HG02642 (cell line): ENCODE measurements at regions not wholly inside any gene's neighbourhood (a gene's known extent, or its start where the extent isn't known, plus 50 kb on each side); places are given as distances from the start of the nearest gene placed in this dataset.

ENCODE experiments used
- ATAC-seq: cut with Tn5 transposase; IDR thresholded peaks from one replicate; pipeline ENCODE4 v1.9.1; 2021; ENCODE audit warnings: mild to moderate bottlenecking; ENCODE audit not compliant: unreplicated experiment, poor library complexity

DNA sequence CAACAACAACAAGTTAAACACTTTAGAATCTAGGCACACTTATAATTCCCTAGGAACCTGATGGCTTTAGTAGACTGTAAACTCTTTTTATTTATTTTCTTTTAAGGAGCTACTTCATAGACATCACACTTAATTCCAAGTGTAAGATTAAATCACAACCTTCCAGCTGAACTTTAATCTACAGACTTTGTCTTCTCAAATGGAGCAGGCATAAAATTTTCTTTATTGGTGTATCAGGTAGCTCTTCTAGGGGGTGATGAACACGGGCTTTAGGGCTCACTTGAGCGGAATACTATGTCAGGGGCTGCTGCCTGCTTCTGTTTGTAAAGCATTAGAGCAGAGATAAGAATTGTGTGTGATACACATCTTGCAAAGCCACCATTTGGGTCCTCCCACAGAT lies 525.8 kb upstream of the FAT3 start:
- ATAC-seq, result no peak

DNA sequence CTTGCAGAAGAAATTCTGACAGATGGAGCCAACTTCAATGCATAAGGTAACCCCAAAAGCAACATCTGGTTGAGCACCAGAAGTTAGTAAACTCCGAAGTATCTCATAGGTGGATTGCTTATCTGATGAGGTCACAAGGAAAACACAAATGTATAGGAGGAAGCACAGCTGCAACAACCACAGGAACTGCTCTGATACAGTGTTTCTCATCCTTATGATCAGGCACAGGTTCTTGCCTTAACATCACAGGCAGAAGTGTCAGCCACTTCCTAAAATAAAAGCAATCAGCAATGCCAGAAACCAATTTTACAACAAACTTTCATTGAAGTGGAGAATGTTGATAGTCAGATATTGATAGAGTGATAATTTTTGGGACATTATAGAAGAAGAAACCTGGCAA lies 530.3 kb upstream of the FAT3 start:
- ATAC-seq, result no peak

DNA sequence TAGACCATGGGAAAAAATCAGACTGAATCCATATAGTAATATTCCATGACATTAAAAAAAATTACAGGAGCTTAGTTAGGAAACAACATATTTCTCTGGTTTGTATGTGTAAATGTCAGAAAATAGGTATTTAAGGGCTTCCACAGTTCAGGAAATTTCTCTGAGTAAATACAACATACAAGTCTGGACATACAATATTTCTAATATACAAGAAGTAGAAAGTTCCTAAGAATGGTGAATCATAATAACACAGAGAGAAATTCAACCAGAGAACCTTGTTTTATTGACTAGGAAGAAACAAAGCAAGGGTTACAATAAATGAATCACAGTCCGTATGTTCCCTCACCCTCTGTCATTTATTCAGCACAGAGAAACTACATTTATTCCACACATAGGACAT lies 532.7 kb upstream of the FAT3 start:
- no peak for ATAC-seq

DNA sequence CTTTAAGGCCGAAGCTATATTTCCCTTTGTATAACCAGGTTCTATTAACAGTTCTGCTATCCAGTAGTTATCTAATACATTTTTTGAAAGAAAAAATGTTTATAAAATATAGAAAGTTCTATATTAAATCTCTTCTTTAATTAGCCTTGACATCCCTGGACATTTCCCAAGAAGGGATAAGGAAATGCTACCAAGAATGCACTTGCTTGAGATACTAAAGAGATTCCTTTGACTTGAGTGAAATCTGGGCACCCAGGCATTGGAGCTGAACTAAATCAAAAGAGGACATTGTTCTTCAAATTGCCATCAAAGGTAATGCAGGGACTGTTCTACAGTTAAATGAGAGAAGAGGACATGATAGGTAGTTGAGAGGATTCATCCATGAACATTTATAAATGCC lies 535.9 kb upstream of the FAT3 start:
- no peak for ATAC-seq

DNA sequence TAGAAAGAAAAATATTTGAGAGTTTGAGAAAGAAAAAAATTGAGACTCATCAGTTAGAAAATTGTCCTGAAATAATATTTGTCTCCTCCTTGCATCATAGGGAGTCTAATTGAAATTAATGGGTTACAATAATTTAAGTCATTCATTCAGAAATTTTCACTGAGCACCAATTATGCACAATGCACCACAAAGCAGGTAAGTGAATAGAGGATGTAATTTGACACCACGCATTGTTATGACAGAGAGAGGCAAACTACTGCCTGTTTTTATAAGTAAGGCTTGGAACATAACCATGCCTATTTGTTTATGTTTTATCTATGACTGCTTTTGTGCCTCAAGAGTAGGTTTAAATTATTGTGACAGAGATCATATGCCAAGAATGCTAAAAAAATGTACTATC lies 537.9 kb upstream of the FAT3 start:
- ATAC-seq, result no peak

DNA sequence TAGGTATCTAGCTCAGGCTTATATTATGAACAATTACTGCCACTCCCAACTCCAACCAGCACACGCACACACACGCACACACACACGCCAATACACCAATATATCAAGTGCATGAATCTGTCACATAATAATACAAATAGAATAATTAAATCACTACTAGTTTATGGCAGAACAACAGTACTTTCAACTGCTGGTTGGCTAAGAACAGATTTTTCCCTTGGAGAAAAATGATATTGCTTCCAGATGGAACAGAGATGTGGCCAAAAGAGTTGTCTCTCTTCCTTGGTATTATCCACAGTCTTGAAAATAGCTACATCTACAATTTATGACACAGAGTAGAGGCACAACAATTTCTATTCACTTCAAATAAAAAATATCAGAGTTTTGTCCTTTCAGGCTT lies 538.3 kb upstream of the FAT3 start:
- ATAC-seq, result no peak

DNA sequence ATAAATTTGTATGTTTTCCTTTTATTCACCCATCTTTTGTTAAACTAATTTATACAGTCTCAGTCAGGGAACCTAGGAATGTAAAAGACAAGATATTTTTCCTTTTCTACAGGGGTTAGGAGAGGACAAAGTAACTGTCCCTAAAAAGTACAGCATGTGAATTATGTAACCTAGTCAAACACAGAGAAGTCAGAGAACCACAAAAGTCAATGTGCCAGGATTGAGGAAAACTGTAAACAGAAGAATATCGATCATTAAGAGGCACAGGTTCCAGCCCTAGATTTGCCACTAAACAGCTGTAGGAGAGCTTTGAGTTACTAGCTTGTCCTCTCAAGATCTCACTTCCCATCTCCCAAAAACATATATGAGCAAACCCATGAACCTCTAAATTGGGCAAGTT lies 550.9 kb upstream of the FAT3 start:
- ATAC-seq, result no peak

DNA sequence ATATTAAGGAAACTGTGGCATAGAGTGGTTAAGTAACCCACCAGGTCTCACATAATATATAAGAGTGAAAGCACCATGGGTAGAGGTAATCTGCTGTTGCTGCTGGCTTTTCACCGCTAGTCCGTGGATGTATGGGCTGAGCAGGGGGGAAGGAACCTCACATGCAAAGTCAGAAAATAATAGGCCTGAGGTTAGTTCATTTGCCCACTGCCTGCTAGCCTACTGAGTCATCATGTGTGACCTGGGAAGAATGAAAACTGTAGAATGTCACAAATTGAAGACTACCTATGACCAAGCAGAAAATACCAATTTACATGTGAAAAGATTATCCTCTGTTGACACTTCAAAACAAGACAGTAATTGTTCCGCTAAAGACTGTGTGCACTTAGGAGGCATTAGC lies 560.1 kb upstream of the FAT3 start:
- no peak for ATAC-seq

DNA sequence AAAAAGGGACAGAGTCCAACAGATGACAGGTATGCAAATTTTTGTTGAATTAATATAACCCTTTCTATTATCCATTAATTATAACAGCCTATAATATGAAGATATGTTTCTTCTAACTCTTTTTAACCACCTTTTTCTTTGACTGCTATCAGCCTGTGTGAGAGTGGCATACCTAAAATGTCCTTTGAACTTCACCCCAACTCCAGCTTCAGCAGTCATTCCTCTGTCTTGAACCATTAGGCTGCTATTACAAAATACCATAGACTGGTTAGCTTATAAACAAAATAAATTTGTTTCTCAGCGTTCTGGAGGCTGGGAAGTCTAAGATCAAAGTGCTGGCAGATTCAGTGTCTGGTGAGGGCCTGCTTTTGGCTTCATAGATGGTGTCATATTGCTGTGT lies 564.6 kb upstream of the FAT3 start:
- no peak for ATAC-seq

DNA sequence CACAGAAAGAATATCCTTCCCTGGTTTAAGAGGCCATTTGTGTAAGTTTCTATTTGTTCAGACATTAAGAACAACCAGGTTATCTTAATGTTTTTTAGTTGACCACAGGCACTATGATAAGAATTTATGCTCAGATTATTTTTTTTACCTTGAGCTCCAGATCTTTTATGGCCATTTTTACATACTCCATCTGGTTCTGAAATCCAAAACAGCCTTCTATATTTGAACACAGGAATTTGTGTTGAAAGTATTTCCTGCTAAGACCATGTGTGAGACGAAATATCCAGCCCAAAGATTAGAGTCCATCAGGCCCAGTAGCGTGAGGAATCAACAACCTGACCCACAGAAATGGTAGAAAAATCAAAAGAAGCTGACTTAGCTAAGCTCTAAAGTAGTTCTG lies 569.9 kb upstream of the FAT3 start:
- no peak for ATAC-seq

DNA sequence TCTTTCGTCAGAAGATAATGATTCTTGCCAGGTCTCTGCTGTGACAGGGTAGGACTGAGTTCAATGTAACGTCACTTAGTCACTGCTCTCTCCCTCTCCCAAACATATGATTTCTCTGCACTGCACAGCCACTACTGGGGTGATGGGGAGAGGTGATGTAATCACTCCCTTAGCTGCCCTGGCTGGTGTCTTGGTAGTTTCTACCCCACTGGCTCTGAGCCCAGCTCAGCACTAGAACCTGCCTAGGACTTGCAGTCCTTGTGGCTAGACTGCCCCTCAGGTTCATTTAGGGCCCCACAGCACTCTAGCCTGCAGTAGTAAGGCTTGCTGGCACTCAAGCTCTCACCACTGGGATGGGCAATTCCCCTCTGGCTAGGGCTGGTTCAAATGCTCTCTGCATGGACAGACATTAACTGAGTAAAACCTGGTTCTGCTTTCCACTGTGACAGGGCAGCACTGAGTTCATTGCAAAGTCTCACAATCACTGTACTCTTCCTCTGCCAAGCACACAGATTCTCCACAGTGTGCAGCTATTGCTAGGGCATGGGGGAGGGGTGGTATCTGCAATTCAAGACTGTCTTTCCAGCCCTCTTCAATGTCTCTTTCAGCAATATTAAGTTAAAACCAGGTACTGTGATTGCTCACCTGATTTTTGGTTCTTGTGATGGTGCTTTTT lies 571.4 kb upstream of the FAT3 start:
- no peak for ATAC-seq

DNA sequence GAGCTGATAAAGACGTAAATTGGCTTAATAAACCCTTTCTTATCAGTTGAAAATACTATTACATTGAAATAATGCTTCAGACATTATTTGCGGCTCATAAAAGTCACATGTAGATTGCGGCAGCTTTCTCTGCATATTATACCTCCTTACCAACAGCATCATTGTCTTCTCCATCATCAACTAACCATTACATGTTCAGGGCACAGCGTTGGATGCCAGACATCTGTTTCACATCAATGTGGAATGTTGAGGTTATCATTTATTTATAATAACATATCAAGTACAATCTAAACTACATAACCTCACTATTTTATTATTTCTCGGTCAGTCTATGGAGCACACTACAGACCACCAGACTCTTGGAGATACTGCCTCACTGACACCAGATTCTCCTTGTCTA lies 573.8 kb upstream of the FAT3 start:
- ATAC-seq, result no peak

DNA sequence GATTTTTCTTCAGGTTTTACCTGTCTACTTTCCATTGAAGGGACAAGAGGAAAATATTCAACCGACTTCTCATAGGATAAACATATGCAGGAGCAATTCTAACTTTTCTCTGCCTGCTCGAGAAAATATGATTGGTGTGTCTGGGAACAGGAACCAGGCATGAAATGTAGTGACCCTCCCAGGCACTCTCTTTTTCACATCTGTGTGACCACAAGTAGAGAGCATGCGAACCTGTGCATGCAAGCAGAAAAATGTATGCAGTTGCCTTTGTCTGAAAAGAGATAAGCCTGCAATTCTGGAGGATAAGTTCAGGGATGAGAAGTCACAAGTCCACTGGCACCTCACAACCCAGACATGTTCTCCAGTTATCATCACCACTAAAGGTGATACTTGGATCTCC lies 583.5 kb upstream of the FAT3 start:
- ATAC-seq, result no peak

DNA sequence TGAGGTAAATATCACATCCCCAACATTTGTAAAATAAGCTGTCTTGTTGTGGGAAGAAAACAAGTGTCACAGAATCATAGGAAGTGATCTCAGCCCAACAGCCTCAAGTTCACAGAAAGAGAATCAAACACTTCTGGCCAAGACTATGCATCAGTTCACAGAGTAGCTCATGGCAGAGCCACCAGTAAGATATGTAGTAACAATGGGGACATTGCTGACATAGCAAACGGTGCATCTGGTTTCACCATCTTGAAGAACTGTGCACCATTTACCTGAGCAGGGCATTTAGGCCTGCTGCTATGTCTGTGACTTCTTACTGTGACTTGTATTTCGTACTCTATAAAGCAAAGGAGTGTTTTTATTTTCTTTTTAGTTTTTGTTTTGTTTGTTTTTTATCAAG lies 585.3 kb upstream of the FAT3 start:
- ATAC-seq, result no peak

DNA sequence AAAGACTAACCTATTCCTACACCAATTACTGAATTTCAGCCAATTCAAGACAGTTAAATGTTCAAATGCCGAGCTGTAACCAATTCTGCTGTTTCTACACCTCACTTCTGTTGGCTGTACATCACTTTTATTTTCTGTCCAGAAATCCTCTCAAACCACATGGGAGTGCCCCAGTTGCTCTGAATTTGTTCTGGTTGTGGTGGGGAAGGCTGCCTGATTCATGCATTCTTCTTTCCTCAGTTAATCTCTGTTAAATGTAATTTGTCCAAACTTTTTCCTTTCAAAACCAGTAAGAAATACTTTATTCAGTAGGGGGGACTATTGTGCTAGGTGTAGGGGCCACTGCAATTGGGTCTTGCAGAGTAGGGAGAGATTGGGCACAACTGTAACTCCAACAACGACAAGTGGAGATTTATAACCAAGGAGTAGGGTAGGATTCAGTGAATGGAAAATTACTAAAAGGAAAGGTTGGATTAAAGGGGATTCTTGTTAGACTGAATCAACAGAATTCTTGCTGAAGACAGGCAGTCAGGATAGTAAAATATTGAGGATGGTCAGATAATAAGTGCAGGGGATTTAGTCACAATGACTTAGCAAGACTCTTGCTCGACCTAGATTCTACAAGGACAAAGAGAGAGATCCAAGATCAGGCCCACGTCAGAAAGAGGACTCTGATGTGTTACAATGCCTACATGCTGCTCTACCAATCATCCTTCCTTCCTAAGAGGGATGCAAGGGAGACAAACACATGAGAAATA lies 593.5 kb upstream of the FAT3 start:
- no peak for ATAC-seq

DNA sequence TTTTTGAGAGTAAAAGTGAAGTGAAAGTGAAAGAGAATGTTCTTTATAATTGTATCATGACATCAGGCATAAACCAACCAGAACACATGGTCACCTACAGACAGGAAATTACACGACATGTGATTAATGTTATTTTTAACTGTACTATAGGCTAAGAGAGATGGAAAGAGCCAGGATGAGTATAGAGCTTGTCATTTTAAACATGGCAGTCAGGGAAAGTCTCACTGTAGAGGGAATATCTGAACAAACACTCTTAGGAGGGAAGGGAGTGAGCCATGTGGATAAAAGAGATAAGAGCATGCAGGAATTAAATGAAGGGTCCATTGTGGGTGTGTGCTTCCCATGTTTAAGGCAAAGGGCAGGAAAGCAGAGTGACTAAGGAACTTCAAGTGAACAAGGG lies 599.1 kb upstream of the FAT3 start:
- ATAC-seq, result no peak

DNA sequence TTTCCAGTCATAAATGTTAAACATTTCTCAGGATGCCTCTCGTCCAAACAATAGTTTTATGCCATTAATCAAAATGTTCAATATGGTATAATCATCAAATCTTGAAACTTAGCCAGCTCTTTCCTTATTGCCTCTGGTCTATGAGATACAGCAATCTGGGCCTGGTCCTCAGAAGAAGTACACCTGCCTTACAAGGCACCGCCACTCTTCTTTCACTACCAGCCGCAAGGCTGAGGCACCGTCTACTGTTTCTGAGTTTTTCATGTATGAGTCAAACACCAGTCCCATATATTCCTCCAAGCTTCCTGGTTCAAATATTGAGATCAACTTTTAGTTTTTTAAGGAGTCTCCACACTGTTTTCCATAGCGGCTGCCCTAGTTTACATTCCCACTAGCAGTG lies 600.6 kb upstream of the FAT3 start:
- ATAC-seq, result no peak

DNA sequence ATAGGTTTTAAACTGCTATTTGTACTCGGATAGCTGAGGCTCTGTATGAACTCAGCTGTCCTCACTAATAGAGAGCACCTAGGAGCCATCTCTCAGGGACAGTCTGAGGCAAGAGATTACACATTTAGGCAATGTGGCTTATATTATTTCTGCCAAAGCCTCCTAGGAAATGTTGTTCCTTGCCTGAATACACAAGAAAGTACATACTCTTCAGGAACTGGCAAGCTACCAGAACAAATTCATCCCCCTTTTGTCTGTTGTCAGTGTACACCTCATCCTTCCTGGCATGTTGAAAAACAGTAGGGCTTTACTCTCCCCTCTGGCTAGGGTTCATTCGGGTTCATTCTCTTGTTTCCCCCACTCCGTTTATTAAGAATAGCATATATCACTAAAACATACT lies 615.9 kb upstream of the FAT3 start:
- no peak for ATAC-seq

DNA sequence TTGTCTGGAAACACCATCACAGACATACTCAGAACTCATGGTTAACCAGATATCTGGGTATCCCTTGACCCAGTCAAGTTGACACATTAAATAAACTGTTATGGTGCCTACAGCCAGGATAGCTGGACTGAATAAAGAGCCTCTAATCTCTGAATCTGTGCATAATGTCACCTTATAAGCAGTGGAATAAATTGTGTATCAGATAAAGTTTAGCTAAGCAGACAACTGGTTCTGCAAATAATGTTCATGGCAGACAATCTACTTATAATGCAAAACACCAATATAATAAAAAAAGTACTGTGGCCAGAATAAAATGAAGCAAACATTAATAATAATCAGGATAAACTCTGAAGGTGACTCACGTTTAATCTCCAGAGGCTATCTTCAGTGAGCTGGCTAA lies 628.5 kb upstream of the FAT3 start:
- ATAC-seq, result no peak

DNA sequence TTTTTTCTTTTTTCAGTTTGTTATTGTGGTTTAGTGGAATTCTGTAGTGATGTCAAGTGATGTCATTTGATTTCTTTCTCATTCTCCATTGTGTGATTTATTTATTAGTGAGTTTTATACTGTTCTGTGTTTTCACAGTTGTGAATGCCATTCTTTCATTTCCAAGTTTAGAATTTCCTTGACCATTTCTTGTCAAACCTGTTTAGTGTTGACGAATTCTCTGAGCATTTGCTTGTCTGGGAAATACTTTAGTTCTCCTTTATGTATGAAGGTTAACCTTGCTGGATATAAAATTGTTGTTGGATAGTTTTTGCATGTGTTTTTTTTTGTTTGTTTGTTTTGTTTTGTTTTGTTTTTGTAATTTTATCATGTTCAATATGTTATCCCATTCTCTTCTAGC lies 633.6 kb upstream of the FAT3 start:
- no peak for ATAC-seq

DNA sequence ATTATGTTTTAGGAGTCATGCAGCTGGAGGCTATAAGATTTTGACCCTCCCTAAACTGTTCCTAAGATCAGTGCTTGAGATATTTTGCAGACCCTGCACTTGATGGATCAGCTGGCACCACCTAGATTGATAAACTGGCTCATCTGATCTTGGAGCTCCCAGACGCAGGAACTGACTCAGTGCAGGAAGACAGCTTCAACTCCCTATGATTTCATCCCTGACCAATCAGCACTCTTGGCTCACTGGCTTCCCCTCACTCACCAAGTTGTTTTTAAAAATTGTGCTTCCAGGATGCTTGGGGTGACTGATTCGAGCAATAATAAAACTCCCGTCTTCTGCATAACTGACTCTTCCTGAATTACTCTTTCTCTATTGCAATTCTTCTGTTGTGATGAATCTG lies 637.5 kb upstream of the FAT3 start:
- no peak for ATAC-seq

DNA sequence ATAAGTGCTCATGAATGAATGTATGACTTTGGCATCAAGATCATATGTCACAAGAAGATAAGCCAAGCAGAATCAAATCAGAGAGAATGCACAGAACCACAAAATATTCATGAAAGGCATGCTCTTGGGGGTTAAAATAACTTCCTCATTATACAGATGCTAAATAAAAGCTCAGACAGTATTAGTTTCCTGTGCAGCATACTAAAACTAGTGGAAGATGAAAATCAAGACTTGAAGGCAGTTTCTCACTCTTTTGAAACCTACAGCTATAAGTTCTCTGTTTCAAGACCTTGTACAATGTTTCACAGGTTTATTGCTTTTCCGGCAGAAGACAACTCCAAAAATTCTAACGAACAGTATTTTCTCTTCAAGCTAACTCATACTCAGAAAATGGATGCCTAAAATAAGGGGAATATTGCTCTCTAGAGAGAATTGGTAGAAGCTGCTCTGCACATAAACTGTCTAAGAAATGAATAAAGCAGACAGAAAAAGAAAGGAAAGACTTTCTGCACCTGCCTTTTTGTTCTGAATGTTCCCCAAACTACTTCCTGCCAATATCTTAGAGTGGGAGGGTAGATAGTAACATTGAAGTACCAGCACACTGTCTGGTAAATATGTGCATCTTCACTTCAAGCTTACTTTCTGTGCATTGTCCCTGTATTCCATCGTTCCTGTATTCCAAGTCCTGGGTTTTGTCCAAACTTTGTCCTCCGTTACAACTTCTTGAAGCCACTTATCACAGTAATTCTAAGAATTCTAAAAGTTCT lies 639.4 kb upstream of the FAT3 start:
- ATAC-seq, result no peak
